HG03439 (cell line): ENCODE measurements at regions not wholly inside any gene's neighbourhood (a gene's known extent, or its start where the extent isn't known, plus 50 kb on each side); places are given as distances from the start of the nearest gene placed in this dataset.

Experiments
- ATAC-seq: cut with Tn5 transposase; IDR thresholded peaks from one replicate; pipeline ENCODE4 v1.9.1; 2021; ENCODE audit warnings: mild to moderate bottlenecking, moderate library complexity; ENCODE audit not compliant: unreplicated experiment

- ATAC-seq = no peak
Observed at GRCh38 chr4:58711039-58711438, 1600.9 kb upstream of the IGFBP7 start.

- ATAC-seq = no peak
Observed at GRCh38 chr4:58688568-58688967, 1578.4 kb upstream of the IGFBP7 start.

- ATAC-seq = no peak
Observed at GRCh38 chr4:58679886-58680285, 1569.7 kb upstream of the IGFBP7 start.

- ATAC-seq = no peak
Observed at GRCh38 chr4:58679051-58679450, 1568.9 kb upstream of the IGFBP7 start.

- ATAC-seq = no peak
Observed at GRCh38 chr4:58669783-58670182, 1559.6 kb upstream of the IGFBP7 start.

- no peak for ATAC-seq
Observed at GRCh38 chr4:58665649-58666048, 1555.5 kb upstream of the IGFBP7 start.

- ATAC-seq = no peak
Observed at GRCh38 chr4:58658701-58659100, 1548.5 kb upstream of the IGFBP7 start.

- ATAC-seq = no peak
Observed at GRCh38 chr4:58653251-58653650, 1543.1 kb upstream of the IGFBP7 start.

- no peak for ATAC-seq
Observed at GRCh38 chr4:58649226-58649625, 1539.0 kb upstream of the IGFBP7 start.

GRCh38 chr4:58646126-58646525 lies 1535.9 kb upstream of the IGFBP7 start:
- no peak for ATAC-seq

- ATAC-seq = no peak
Observed at GRCh38 chr4:58644549-58644948, 1534.4 kb upstream of the IGFBP7 start.

- ATAC-seq = no peak
Observed at GRCh38 chr4:58636381-58636780, 1526.2 kb upstream of the IGFBP7 start.

- ATAC-seq = no peak
Observed at GRCh38 chr4:58617226-58617625, 1507.0 kb upstream of the IGFBP7 start.

GRCh38 chr4:58611012-58611411 lies 1500.8 kb upstream of the IGFBP7 start:
- no peak for ATAC-seq

- no peak for ATAC-seq
Observed at GRCh38 chr4:58606303-58606702, 1496.1 kb upstream of the IGFBP7 start.

GRCh38 chr4:58603951-58604350 lies 1493.8 kb upstream of the IGFBP7 start:
- no peak for ATAC-seq

- ATAC-seq = no peak
Observed at GRCh38 chr4:58602731-58603359, 1492.7 kb upstream of the IGFBP7 start.

- no peak for ATAC-seq
Observed at GRCh38 chr4:58602022-58602421, 1491.8 kb upstream of the IGFBP7 start.

- ATAC-seq = no peak
Observed at GRCh38 chr4:58600290-58600689, 1490.1 kb upstream of the IGFBP7 start.

- ATAC-seq = no peak
Observed at GRCh38 chr4:58590722-58591121, 1480.5 kb upstream of the IGFBP7 start.

GRCh38 chr4:58587856-58588255 lies 1477.7 kb upstream of the IGFBP7 start:
- ATAC-seq = no peak

- ATAC-seq = no peak
Observed at GRCh38 chr4:58566260-58566659, 1456.1 kb upstream of the IGFBP7 start.

- no peak for ATAC-seq
Observed at GRCh38 chr4:58564695-58565475, 1454.7 kb upstream of the IGFBP7 start.
